ENCODE measurements at regions not wholly inside any gene's neighbourhood (a gene's known extent, or its start where the extent isn't known, plus 50 kb on each side); places are given as distances from the start of the nearest gene placed in this dataset.

- CTCF ChIA-PET, result no interaction called here
- POLR2A ChIA-PET, result no interaction called here
- no peak for DNase-seq (ENCODE audit: extremely low spot score)
- no peak for TF ChIP-seq CTCF (IDR thresholded peaks at IDR 0.05; ENCODE audit: control extremely low read depth, extremely low read depth, low read depth, missing control alignments)
Measured at GRCh38 chr11:116614306-116615210, 158.2 kb downstream of the BUD13 start.

- ChIA-PET POLR2A (interaction anchor here (0.6 kb wide), 1 partner anchor 881 kb away, joined by 3 read pairs; no protein-coding TSS in a partner anchor), CTCF (no interaction called here)
- no peak for TF ChIP-seq CTCF (IDR thresholded peaks at IDR 0.05; ENCODE audit: control extremely low read depth, extremely low read depth, low read depth, missing control alignments)
- DNase-seq (ENCODE audit: extremely low spot score), result no peak
Measured at GRCh38 chr11:116613206-116613875, 159.4 kb downstream of the BUD13 start.

GRCh38 chr11:116611998-116612620 lies 160.7 kb downstream of the BUD13 start:
- ChIA-PET POLR2A (no interaction called here), CTCF (no interaction called here)
- no peak for TF ChIP-seq CTCF (IDR thresholded peaks at IDR 0.05; ENCODE audit: control extremely low read depth, extremely low read depth, low read depth, missing control alignments)
- no peak for DNase-seq (ENCODE audit: extremely low spot score)

- no peak for DNase-seq (ENCODE audit: extremely low spot score)
- no peak for TF ChIP-seq CTCF (IDR thresholded peaks at IDR 0.05; ENCODE audit: control extremely low read depth, extremely low read depth, low read depth, missing control alignments)
- POLR2A ChIA-PET, result no interaction called here
- CTCF ChIA-PET, result no interaction called here
Measured at GRCh38 chr11:116610190-116610589, 162.6 kb downstream of the BUD13 start.

- ChIA-PET POLR2A (no interaction called here), CTCF (interaction anchor here (1.0 kb wide), 1 partner anchor 34 kb away, joined by 3 read pairs; no protein-coding TSS in a partner anchor)
- TF ChIP-seq CTCF (IDR thresholded peaks at IDR 0.05; ENCODE audit: control extremely low read depth, extremely low read depth, low read depth, missing control alignments), result no peak
- DNase-seq (ENCODE audit: extremely low spot score), result no peak
Measured at GRCh38 chr11:116607027-116607426, 165.8 kb downstream of the BUD13 start.

Measured in GM10248 (cell line).